ENCODE measurements at regions not wholly inside any gene's neighbourhood (a gene's known extent, or its start where the extent isn't known, plus 50 kb on each side); places are given as distances from the start of the nearest gene placed in this dataset.

- TF ChIP-seq EZH2phosphoT487 (IDR thresholded peaks at IDR 0.05; ENCODE audit: low read length) (no peak), CTCF (IDR thresholded peaks at IDR 0.05; ENCODE audit: low read length) (no peak), EZH2 (optimal IDR thresholded peaks at IDR 0.05; ENCODE audit: low read depth, low read length) (no peak)
Observed at GRCh38 chr6:22010102-22010501, 286.7 kb downstream of the PRL start.

All from MM.1S (cell line).